ENCODE measurements at regions not wholly inside any gene's neighbourhood (a gene's known extent, or its start where the extent isn't known, plus 50 kb on each side); places are given as distances from the start of the nearest gene placed in this dataset.
"Not testable (repeated sequence)": the region's sequence is repeated elsewhere in the genome, so short reads cannot be mapped to it uniquely, and the experiment has no call there.

GRCh38 chr6:93183531-93183972 is 235.8 kb downstream of the EPHA7 start:
- TF ChIP-seq CTCF (conservative IDR thresholded peaks at IDR 0.05; ENCODE audit: low read length) = no peak
- H3K4me3 ChIP-seq (ENCODE audit: low read length) = no peak overlapping the region
- DNase-seq (ENCODE audit: low read depth) = no peak

GRCh38 chr6:93182938-93183479 is 236.3 kb downstream of the EPHA7 start:
- TF ChIP-seq CTCF (conservative IDR thresholded peaks at IDR 0.05; ENCODE audit: low read length) = no peak
- H3K4me3 ChIP-seq (ENCODE audit: low read length) = no peak overlapping the region
- DNase-seq (ENCODE audit: low read depth) = no peak

GRCh38 chr6:93177918-93178317 is 241.4 kb downstream of the EPHA7 start:
- no peak for TF ChIP-seq CTCF (conservative IDR thresholded peaks at IDR 0.05; ENCODE audit: low read length)
- H3K4me3 ChIP-seq (ENCODE audit: low read length) = no peak overlapping the region
- DNase-seq (ENCODE audit: low read depth) = no peak

- TF ChIP-seq CTCF (conservative IDR thresholded peaks at IDR 0.05; ENCODE audit: low read length) = no peak
- no peak overlapping the region for H3K4me3 ChIP-seq (ENCODE audit: low read length)
Observed at GRCh38 chr6:93177438-93177837, 241.9 kb downstream of the EPHA7 start.

GRCh38 chr6:93176070-93176469 is 243.3 kb downstream of the EPHA7 start:
- no peak for DNase-seq (ENCODE audit: low read depth)
- TF ChIP-seq CTCF (conservative IDR thresholded peaks at IDR 0.05; ENCODE audit: low read length) = no peak
- no peak overlapping the region for H3K4me3 ChIP-seq (ENCODE audit: low read length)

More at GRCh38 chr6:93177438-93177837, 241.9 kb downstream of the EPHA7 start:
- DNase-seq (ENCODE audit: low read depth) = no peak

- not testable (repeated sequence) for DNase-seq (ENCODE audit: low read depth); H3K4me3 ChIP-seq (ENCODE audit: low read length)
Observed at GRCh38 chr6:93173573-93173972, 245.8 kb downstream of the EPHA7 start.

- H3K4me3 ChIP-seq (ENCODE audit: low read length) = no peak overlapping the region
- no peak for DNase-seq (ENCODE audit: low read depth)
- no peak for TF ChIP-seq CTCF (conservative IDR thresholded peaks at IDR 0.05; ENCODE audit: low read length)
Observed at GRCh38 chr6:93165850-93166430, 253.4 kb downstream of the EPHA7 start.
